Calu3 (cell line): ENCODE measurements at regions not wholly inside any gene's neighbourhood (a gene's known extent, or its start where the extent isn't known, plus 50 kb on each side); places are given as distances from the start of the nearest gene placed in this dataset.

Experiments used
- BruUV-seq: library from RNA; stranded (reverse); fragments of 400-500 nt; replicated peaks from 2 replicates; lab custom pipeline; 2021; lab: Mats Ljungman, UMichigan
- CTCF ChIA-PET: fragments of 300-600 bp; sonication (Branson Sonifier 250); formaldehyde crosslinking; loops from one replicate; lab custom pipeline; 2022; ENCODE audit warnings: antibody characterized with exemption; lab: Charles Lee
- DNase-seq: peaks from one replicate; pipeline ENCODE4 v3.0.0; 2022
- H3K27ac Mint-ChIP-seq: one replicate; pipeline ENCODE4 v1.8.0; 2022; ENCODE audit warnings: mixed read lengths; ENCODE audit not compliant: unreplicated experiment
- H3K27me3 Mint-ChIP-seq: one replicate; pipeline ENCODE4 v1.8.0; 2022; ENCODE audit warnings: mixed read lengths; ENCODE audit not compliant: unreplicated experiment
- H3K36me3 Mint-ChIP-seq: one replicate; pipeline ENCODE4 v1.8.0; 2022; ENCODE audit warnings: mild to moderate bottlenecking, moderate library complexity, mixed read lengths; ENCODE audit not compliant: insufficient read depth, unreplicated experiment
- H3K4me1 Mint-ChIP-seq: one replicate; pipeline ENCODE4 v1.8.0; 2022; ENCODE audit warnings: mild to moderate bottlenecking, low read depth, mixed read lengths; ENCODE audit not compliant: unreplicated experiment
- H3K4me3 Mint-ChIP-seq: one replicate; pipeline ENCODE4 v1.8.0; 2022; ENCODE audit warnings: mild to moderate bottlenecking, low read depth, moderate library complexity, mixed read lengths; ENCODE audit not compliant: unreplicated experiment
- H3K9me3 Mint-ChIP-seq: one replicate; pipeline ENCODE4 v1.8.0; 2022; ENCODE audit warnings: low read depth, mixed read lengths; ENCODE audit not compliant: unreplicated experiment
- CTCF ChIP-seq: fragments of 200-600 bp; IDR thresholded peaks from one replicate; pipeline ENCODE4 v1.8.0; 2022; ENCODE audit warnings: antibody characterized with exemption; ENCODE audit not compliant: unreplicated experiment
- intact Hi-C: fragments of 100-400 bp; cut with micrococcal nuclease; formaldehyde crosslinking; loops from one replicate; pipeline ENCODE4 v1.10.0; 2022; ENCODE audit not compliant: unreplicated experiment

- Mint-ChIP-seq H3K27me3 (peaks cover 53% of the 10 kb centered on the region), H3K4me3 (no peak overlapping the region), H3K27ac (no peak overlapping the region), H3K36me3 (no peaks in the 10 kb centered on the region), H3K9me3 (no peaks in the 10 kb centered on the region), H3K4me1 (no peaks in the 10 kb centered on the region)
- intact Hi-C loops = no loop called here
- no peak for TF ChIP-seq CTCF
- no TSS peak for BruUV-seq
- no peak for DNase-seq
- CTCF ChIA-PET = no interaction called here
Measured at GRCh38 chr17:74094651-74095050, 108.8 kb upstream of the RPL38 start.

DNA sequence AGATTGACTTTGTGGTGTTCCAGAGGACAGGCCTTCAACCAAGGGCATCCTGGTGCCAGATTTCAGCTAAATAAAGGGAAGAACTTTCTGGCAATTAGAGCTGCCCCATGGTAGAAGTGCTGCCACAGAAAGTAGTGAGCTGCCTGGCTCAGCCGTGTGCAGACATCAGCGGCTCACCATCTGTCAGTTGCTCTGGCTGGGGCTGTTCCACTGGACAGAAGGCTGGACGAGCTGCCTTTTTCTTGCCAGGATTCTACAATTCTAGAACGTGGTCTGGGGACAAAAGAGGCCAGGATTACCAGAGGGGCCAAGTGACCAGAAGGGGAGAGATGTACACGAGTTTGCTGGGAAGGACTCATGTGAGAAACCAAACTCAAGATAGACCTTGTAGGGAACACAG, 107.0 kb upstream of the RPL38 start:
- no peak for TF ChIP-seq CTCF
- BruUV-seq = no TSS peak
- CTCF ChIA-PET = no interaction called here

DNA sequence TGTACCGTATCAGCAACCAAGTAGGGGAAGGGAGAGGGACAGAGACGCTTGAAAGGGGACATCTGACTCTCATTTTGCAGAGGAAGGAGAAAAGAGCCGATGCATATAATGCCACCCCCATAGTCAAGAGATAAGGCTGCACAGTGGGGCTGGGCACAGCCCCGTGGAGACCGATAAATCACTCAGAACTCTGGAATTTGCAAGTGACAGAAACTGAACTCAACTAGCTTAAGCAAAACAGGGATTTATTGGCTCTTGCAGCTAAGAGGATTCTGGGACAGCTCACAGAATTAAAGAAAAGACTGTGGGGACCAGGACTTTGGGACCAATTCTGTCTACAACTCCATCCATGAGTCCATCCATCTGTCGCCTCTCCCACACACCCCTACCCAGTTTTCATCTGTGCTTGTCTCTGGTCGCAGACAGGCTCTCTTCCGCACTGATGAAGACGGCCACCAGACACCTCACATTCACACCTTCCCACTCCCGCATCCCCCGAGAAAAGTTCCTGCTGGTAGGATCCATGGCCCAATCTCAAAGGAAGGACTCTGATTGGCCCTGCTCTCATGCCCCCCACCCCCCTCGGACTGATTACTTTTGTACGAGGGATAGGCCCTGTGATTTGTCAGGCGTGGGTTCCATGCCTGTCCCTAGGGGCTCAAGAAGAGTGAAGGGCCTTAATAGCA, 105.9 kb upstream of the RPL38 start:
- BruUV-seq = no TSS peak
- H3K27me3 Mint-ChIP-seq = peaks cover 24% of the 10 kb centered on the region
- H3K4me3 Mint-ChIP-seq = no peak overlapping the region
- CTCF ChIA-PET = interaction anchor here (0.5 kb wide), 1 partner anchor 8 kb away, joined by 3 read pairs; no protein-coding TSS in a partner anchor
- no peak overlapping the region for H3K27ac Mint-ChIP-seq
- intact Hi-C loops = no loop called here
- no peaks in the 10 kb centered on the region for H3K36me3 Mint-ChIP-seq
- no peaks in the 10 kb centered on the region for H3K9me3 Mint-ChIP-seq
- no peak for DNase-seq
- H3K4me1 Mint-ChIP-seq = no peaks in the 10 kb centered on the region
- no peak for TF ChIP-seq CTCF

More for the DNA sequence above, 107.0 kb upstream of the RPL38 start:
- no peaks in the 10 kb centered on the region for H3K9me3 Mint-ChIP-seq
- H3K4me3 Mint-ChIP-seq = no peak overlapping the region
- no peak overlapping the region for H3K27ac Mint-ChIP-seq
- no peaks in the 10 kb centered on the region for H3K4me1 Mint-ChIP-seq
- no peaks in the 10 kb centered on the region for H3K36me3 Mint-ChIP-seq
- DNase-seq = no peak
- peaks cover 35% of the 10 kb centered on the region for H3K27me3 Mint-ChIP-seq
- intact Hi-C loops = no loop called here

GRCh38 chr17:74098136-74099024, 105.1 kb upstream of the RPL38 start:
- peaks cover 16% of the 10 kb centered on the region for H3K27me3 Mint-ChIP-seq
- TF ChIP-seq CTCF = no peak

More at GRCh38 chr17:74098136-74099024, 105.1 kb upstream of the RPL38 start:
- CTCF ChIA-PET = no interaction called here
- H3K36me3 Mint-ChIP-seq = no peaks in the 10 kb centered on the region
- BruUV-seq = no TSS peak
- no peak overlapping the region for H3K27ac Mint-ChIP-seq
- no peaks in the 10 kb centered on the region for H3K4me1 Mint-ChIP-seq
- intact Hi-C loops = no loop called here
- H3K9me3 Mint-ChIP-seq = no peaks in the 10 kb centered on the region
- H3K4me3 Mint-ChIP-seq = no peak overlapping the region
- DNase-seq = no peak
